ENCODE measurements at regions not wholly inside any gene's neighbourhood (a gene's known extent, or its start where the extent isn't known, plus 50 kb on each side); places are given as distances from the start of the nearest gene placed in this dataset.

DNA sequence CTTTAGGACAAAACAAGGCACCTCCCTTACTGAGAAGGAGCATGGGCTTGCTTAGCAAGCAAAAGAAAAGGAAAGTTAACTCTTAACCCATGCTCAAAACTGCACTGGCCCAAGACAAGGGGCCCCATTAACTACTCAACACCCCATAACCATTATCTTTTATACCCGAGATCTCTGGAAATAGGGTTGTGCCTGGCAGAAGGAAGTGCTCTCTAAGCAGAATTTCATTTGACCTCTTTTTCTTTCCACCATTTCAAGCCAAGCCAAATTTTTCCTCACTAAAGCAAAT is 167.2 kb downstream of the RASEF start:
- TF ChIP-seq POLR2A (IDR thresholded peaks at IDR 0.05): no peak
- TF ChIP-seq POLR2AphosphoS5 (IDR thresholded peaks at IDR 0.05): no peak
